ENCODE measurements at regions not wholly inside any gene's neighbourhood (a gene's known extent, or its start where the extent isn't known, plus 50 kb on each side); places are given as distances from the start of the nearest gene placed in this dataset.
A peak's percentile ranks its signal among the peaks of the same experiment; 100 is the strongest.

DNA sequence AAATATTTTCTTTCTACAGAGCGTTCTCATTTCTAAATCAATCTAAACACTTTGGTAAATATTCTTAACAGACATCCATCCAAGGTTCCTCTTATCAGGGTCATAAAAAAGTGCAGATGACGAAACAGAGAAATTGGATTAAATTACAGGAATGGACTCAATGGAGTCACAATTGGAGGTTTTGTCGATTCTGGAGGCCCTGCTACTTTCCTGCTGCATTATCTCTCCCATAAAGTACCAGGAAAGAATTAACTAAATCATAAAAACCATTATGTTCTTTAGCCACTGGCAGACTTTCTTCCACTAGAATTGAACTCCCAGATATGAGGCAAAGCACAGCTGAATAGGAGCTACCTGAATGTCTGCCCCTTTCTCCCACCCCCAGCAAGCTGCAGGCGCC, 610.6 kb downstream of the HDGFL1 start:
- H3K4me1 ChIP-seq = no peaks in the 10 kb centered on the region
- WGBS, 3 donors = 87 to 93% (median 91%) methylated on average over 4 of the region's 4 CpGs
- ATAC-seq = no peak
- TF ChIP-seq, protein P1, sequence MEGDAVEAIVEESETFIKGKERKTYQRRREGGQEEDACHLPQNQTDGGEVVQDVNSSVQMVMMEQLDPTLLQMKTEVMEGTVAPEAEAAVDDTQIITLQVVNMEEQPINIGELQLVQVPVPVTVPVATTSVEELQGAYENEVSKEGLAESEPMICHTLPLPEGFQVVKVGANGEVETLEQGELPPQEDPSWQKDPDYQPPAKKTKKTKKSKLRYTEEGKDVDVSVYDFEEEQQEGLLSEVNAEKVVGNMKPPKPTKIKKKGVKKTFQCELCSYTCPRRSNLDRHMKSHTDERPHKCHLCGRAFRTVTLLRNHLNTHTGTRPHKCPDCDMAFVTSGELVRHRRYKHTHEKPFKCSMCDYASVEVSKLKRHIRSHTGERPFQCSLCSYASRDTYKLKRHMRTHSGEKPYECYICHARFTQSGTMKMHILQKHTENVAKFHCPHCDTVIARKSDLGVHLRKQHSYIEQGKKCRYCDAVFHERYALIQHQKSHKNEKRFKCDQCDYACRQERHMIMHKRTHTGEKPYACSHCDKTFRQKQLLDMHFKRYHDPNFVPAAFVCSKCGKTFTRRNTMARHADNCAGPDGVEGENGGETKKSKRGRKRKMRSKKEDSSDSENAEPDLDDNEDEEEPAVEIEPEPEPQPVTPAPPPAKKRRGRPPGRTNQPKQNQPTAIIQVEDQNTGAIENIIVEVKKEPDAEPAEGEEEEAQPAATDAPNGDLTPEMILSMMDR (IDR thresholded peaks at IDR 0.05) = no peak
- no peak for DNase-seq
- H3K36me3 ChIP-seq (ENCODE audit: insufficient read depth in 1 of 2, low read depth in 1 of 2) = no peaks in the 10 kb centered on the region
- H3K4me3 ChIP-seq = no peak overlapping the region
- H3K9me3 ChIP-seq = no peaks in the 10 kb centered on the region
- H3K27ac ChIP-seq = no peak overlapping the region
- H3K27me3 ChIP-seq (ENCODE audit: insufficient read depth in 3 of 3, low read length in 2 of 3) = no peaks in the 10 kb centered on the region
- intact Hi-C loops (cut with DNase I) = no loop called here

DNA sequence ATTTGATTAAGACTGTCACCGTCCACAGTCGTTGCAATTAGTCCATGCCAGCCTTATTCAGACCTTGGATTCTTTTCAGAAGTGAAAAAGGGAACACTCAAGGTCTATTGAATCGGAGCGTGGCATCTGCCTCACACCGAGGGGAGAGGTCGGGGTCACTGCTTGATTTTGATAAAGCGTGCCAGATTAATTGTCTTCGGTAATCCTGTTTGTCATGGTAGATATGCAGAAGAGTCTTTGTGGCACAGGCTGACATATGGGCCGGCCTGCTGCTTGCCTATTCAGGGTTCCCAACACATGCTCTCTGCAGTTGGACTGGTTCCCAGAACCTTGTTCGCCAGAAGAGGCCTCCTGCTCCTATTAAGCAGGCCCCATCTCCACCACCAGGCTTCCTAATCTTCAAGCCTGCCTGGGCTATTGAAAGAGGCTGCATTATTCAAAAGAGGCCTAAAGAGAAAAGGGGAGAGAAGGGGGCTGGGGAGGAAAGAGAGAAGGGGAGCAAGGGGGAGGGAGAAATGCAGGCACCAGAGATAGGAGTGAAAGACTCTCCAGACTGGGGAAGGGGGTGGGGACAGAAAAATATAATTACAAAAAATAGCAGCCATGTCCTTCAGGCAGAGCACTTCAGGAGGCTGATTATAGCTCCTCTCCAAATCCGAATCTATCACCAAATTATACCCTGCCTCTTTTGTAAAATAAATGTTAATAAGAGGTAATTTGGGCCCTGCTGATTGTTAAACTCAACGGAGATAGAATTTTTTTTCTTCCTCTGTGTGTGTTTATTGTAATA, 611.3 kb downstream of the HDGFL1 start:
- intact Hi-C loops (cut with DNase I) = no loop called here
- Histone ChIP-seq H3K36me3 (ENCODE audit: insufficient read depth in 1 of 2, low read depth in 1 of 2) (no peaks in the 10 kb centered on the region), H3K4me1 (no peaks in the 10 kb centered on the region), H3K9me3 (no peaks in the 10 kb centered on the region), H3K27ac (no peak overlapping the region), H3K4me3 (no peak overlapping the region), H3K27me3 (ENCODE audit: insufficient read depth in 3 of 3, low read length in 2 of 3) (no peaks in the 10 kb centered on the region)
- TF ChIP-seq, protein P1 (IDR thresholded peaks at IDR 0.05) = no peak
- ATAC-seq (peak in 2 of 4 donors; percentile 44 to 45), DNase-seq (no peak)
- WGBS, 3 donors = 34 to 48% (median 37%) methylated on average over 12 of the region's 12 CpGs

DNA sequence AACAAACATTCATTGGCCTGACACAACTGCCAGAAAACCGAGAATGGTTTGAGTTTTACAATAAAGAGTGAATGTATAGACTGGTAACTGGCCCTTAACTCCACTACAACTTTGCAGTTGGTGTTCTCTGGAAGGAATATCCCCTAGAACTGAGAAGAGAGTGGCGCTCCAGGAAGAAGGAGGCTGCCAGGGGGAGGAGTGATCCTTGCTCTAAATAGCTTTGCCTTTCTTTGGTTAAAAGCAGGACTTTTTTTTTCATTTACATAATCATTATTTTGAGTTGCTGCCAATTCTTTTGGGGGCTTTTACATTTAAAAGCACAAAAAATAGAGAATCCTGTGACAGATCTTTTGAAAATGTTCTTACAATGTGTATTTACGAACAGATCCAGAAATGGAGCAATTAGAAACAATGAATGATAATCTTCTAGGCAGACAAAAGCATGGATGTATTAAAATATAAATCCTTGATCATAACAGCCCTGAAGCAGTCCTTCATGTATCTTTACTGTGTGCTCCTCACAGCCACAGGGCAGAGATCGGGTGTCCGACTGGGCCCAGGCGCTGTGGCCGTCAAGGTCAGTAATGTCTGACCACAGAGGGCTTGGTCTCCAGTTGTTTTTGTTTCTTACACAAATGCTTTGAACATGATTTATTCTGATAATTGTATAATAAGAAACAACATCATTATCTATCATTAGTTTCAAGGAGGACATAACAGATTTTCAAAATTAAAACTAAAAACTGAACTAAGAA, 612.2 kb downstream of the HDGFL1 start:
- 91 to 96% (median 94%) methylated on average over 7 of the region's 7 CpGs for WGBS, 3 donors
- Histone ChIP-seq H3K27me3 (ENCODE audit: insufficient read depth in 3 of 3, low read length in 2 of 3) (no peaks in the 10 kb centered on the region), H3K27ac (no peak overlapping the region), H3K9me3 (no peaks in the 10 kb centered on the region), H3K36me3 (ENCODE audit: insufficient read depth in 1 of 2, low read depth in 1 of 2) (no peaks in the 10 kb centered on the region), H3K4me3 (no peak overlapping the region), H3K4me1 (no peaks in the 10 kb centered on the region)
- DNase-seq = no peak
- intact Hi-C loops (cut with DNase I) = no loop called here
- ATAC-seq = no peak
- TF ChIP-seq, protein P1 (IDR thresholded peaks at IDR 0.05) = no peak

DNA sequence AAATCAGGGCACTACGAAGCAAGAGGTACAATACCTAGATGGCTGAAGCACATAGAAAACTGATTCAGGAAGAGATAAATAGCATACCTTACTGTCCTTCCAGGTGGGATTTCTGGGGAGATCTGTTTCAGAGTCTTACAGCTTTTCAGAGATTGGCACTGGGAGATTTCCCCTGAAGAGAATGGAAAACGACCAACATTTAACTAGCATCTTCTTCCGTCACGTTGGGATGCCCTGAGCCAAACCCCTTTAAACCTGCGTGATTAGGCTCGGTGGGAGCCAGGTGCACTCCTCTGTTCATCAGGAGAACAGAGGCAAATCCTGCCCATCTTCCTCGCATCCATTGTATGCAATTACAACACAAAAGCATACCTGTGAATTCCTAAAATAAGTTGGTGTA, 614.5 kb downstream of the HDGFL1 start:
- Histone ChIP-seq H3K4me1 (no peaks in the 10 kb centered on the region), H3K9me3 (no peaks in the 10 kb centered on the region), H3K36me3 (ENCODE audit: insufficient read depth in 1 of 2, low read depth in 1 of 2) (no peaks in the 10 kb centered on the region), H3K27me3 (ENCODE audit: insufficient read depth in 3 of 3, low read length in 2 of 3) (no peaks in the 10 kb centered on the region), H3K4me3 (no peak overlapping the region), H3K27ac (no peak overlapping the region)
- no peak for DNase-seq
- 89 to 95% (median 93%) methylated on average over 7 of the region's 7 CpGs for WGBS, 3 donors
- no peak for ATAC-seq
- TF ChIP-seq, protein P1 (IDR thresholded peaks at IDR 0.05) = no peak
- intact Hi-C loops (cut with DNase I) = no loop called here
